22Rv1 (cell line): ENCODE measurements at regions not wholly inside any gene's neighbourhood (a gene's known extent, or its start where the extent isn't known, plus 50 kb on each side); places are given as distances from the start of the nearest gene placed in this dataset.

Experiments used
- CTCF ChIP-seq: fragments of 450-650 bp; IDR thresholded peaks from 2 replicates; pipeline ENCODE4 v1.5.1; 2017; ENCODE audit warnings: mild to moderate bottlenecking
- ZFX ChIP-seq: fragments of 450-650 bp; IDR thresholded peaks from 2 replicates; pipeline ENCODE4 v1.6.1; 2017; ENCODE audit warnings: antibody characterized with exemption, borderline replicate concordance

- TF ChIP-seq CTCF: no peak
- no peak for TF ChIP-seq ZFX
Measured at GRCh38 chrX:6857749-6858148, 289.8 kb upstream of the STS start.
